ENCODE measurements at regions not wholly inside any gene's neighbourhood (a gene's known extent, or its start where the extent isn't known, plus 50 kb on each side); places are given as distances from the start of the nearest gene placed in this dataset.

DNA sequence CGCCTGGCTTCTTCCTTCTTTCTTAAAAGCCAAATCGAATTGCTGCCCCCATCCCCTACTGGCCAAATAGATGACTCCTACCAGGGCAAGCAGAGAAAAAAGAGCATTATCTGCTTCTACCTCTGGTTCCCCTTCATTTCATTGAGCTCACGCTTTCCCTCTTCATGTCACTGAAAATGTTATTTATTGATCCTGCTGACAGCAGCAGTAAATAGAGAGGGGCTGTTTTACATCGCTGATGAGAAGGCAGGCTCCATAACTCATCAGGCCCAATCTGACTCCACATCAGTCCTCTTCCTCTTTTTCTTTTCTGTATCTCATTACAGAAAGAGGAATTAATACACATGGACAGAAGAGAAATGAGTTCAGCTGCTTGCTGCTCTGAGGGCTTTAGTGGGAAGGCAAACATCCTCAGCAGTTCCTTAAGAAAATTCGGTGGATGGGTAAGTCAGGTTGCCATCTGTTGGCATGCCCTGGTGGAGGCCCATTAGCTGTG, 904.1 kb downstream of the KCNMA1 start:
- TF ChIP-seq, protein P1, sequence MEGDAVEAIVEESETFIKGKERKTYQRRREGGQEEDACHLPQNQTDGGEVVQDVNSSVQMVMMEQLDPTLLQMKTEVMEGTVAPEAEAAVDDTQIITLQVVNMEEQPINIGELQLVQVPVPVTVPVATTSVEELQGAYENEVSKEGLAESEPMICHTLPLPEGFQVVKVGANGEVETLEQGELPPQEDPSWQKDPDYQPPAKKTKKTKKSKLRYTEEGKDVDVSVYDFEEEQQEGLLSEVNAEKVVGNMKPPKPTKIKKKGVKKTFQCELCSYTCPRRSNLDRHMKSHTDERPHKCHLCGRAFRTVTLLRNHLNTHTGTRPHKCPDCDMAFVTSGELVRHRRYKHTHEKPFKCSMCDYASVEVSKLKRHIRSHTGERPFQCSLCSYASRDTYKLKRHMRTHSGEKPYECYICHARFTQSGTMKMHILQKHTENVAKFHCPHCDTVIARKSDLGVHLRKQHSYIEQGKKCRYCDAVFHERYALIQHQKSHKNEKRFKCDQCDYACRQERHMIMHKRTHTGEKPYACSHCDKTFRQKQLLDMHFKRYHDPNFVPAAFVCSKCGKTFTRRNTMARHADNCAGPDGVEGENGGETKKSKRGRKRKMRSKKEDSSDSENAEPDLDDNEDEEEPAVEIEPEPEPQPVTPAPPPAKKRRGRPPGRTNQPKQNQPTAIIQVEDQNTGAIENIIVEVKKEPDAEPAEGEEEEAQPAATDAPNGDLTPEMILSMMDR (IDR thresholded peaks at IDR 0.05; ENCODE audit: insufficient read depth in 1 of 2, low read depth in 1 of 2, low read length in 1 of 2, severe bottlenecking in 1 of 2, unreplicated experiment in 1 of 2) = no peak
- no peaks in the 10 kb centered on the region for H3K9me3 ChIP-seq
- intact Hi-C loops (cut with micrococcal nuclease; ENCODE audit: unreplicated experiment) = no loop called here
- CTCF ChIA-PET = no interaction called here
- H3K27me3 ChIP-seq (replicated peaks; ENCODE audit: control insufficient read depth, insufficient read depth, low read length) = no peaks in the 10 kb centered on the region
- Mint-ChIP-seq H3K4me3 (ENCODE audit: unreplicated experiment) (no peak overlapping the region), H3K27me3 (ENCODE audit: insufficient read depth, unreplicated experiment) (peaks cover 8% of the 10 kb centered on the region), H3K27ac (ENCODE audit: unreplicated experiment) (no peak overlapping the region), H3K36me3 (ENCODE audit: insufficient read depth, unreplicated experiment) (no peaks in the 10 kb centered on the region), H3K9me3 (ENCODE audit: unreplicated experiment) (peaks cover 20% of the 10 kb centered on the region), H3K4me1 (ENCODE audit: low read depth, unreplicated experiment) (no peaks in the 10 kb centered on the region)
- no peaks in the 10 kb centered on the region for H3K36me3 ChIP-seq (ENCODE audit: control insufficient read depth, insufficient read depth, low read length)
- POLR2A ChIA-PET = no interaction called here
- BruUV-seq (replicated peaks) = no TSS peak
- DNase-seq = no peak
- H3K4me1 ChIP-seq = no peaks in the 10 kb centered on the region
- H3K4me3 ChIP-seq (ENCODE audit: low read depth, low read length) = no peak overlapping the region

DNA sequence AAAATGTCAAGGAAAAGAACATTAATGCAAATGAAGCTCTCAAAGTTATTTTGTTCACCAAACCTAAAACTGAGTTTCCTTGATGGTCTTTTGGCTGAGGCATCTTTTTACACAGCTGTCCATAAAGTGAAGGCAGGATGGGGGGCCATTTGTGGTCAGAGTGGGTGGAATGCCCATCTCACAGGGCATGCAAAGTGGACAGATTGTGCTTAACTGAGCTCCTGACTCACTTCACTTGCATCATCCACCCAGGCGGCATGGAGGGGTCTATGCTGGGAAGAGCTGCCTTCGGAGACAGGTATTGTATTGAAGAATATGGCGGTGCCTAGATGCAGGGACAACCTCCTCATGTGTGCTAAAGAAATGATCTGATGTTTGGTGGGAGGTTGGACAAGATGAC, 905.3 kb downstream of the KCNMA1 start:
- Mint-ChIP-seq H3K4me1 (ENCODE audit: low read depth, unreplicated experiment) (no peaks in the 10 kb centered on the region), H3K36me3 (ENCODE audit: insufficient read depth, unreplicated experiment) (no peaks in the 10 kb centered on the region), H3K4me3 (ENCODE audit: unreplicated experiment) (no peak overlapping the region), H3K27ac (ENCODE audit: unreplicated experiment) (no peak overlapping the region), H3K9me3 (ENCODE audit: unreplicated experiment) (peaks cover 20% of the 10 kb centered on the region), H3K27me3 (ENCODE audit: insufficient read depth, unreplicated experiment) (peaks cover 8% of the 10 kb centered on the region)
- no peaks in the 10 kb centered on the region for H3K36me3 ChIP-seq (ENCODE audit: control insufficient read depth, insufficient read depth, low read length)
- H3K27me3 ChIP-seq (replicated peaks; ENCODE audit: control insufficient read depth, insufficient read depth, low read length) = no peaks in the 10 kb centered on the region
- no peaks in the 10 kb centered on the region for H3K9me3 ChIP-seq
- TF ChIP-seq, protein P1 (IDR thresholded peaks at IDR 0.05; ENCODE audit: insufficient read depth in 1 of 2, low read depth in 1 of 2, low read length in 1 of 2, severe bottlenecking in 1 of 2, unreplicated experiment in 1 of 2) = no peak
- POLR2A ChIA-PET = no interaction called here
- BruUV-seq (replicated peaks) = no TSS peak
- intact Hi-C loops (cut with micrococcal nuclease; ENCODE audit: unreplicated experiment) = no loop called here
- no peak overlapping the region for H3K4me3 ChIP-seq (ENCODE audit: low read depth, low read length)
- no peaks in the 10 kb centered on the region for H3K4me1 ChIP-seq
- CTCF ChIA-PET = no interaction called here
- no peak for DNase-seq

DNA sequence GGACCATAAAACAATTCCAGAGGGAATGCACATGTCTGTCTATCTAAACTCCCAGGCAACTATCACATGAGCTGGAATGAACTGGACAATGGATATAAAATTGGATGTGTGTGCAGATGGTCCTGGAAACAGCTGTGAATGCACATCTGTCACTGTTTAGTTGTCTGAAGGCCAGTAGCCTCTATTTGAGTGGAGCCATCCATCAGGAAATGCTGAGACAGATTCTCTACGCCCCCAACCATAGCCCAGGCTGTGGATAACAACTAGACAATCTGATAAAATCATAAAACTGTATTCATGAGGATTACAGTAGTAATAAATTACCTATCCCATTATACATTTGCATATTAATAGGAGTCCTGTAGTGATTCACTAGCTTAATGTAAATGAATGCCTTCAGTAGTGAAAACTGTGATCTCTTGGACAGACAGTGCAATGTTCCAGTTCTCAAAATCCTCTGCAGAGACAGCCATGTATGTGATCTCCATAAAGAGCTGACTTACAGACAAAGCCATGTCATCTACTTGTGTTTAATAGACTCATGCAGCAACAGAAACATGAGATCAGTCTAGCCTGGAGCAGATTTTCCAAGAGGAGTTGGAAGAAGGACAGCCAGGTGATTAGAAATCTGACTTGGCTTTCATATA, 907.6 kb downstream of the KCNMA1 start:
- Mint-ChIP-seq H3K36me3 (ENCODE audit: insufficient read depth, unreplicated experiment) (no peaks in the 10 kb centered on the region), H3K4me3 (ENCODE audit: unreplicated experiment) (no peak overlapping the region), H3K27ac (ENCODE audit: unreplicated experiment) (no peak overlapping the region), H3K9me3 (ENCODE audit: unreplicated experiment) (peaks cover 20% of the 10 kb centered on the region), H3K27me3 (ENCODE audit: insufficient read depth, unreplicated experiment) (peaks cover 8% of the 10 kb centered on the region), H3K4me1 (ENCODE audit: low read depth, unreplicated experiment) (no peaks in the 10 kb centered on the region)
- Histone ChIP-seq H3K9me3 (no peaks in the 10 kb centered on the region), H3K4me1 (no peaks in the 10 kb centered on the region), H3K36me3 (ENCODE audit: control insufficient read depth, insufficient read depth, low read length) (no peaks in the 10 kb centered on the region), H3K4me3 (ENCODE audit: low read depth, low read length) (no peak overlapping the region), H3K27me3 (replicated peaks; ENCODE audit: control insufficient read depth, insufficient read depth, low read length) (no peaks in the 10 kb centered on the region)
- no TSS peak for BruUV-seq (replicated peaks)
- POLR2A ChIA-PET = no interaction called here
- DNase-seq = no peak
- CTCF ChIA-PET = no interaction called here
- intact Hi-C loops (cut with micrococcal nuclease; ENCODE audit: unreplicated experiment) = no loop called here
- TF ChIP-seq, protein P1 (IDR thresholded peaks at IDR 0.05; ENCODE audit: insufficient read depth in 1 of 2, low read depth in 1 of 2, low read length in 1 of 2, severe bottlenecking in 1 of 2, unreplicated experiment in 1 of 2) = no peak

All from Caco-2 (cell line).